ENCODE measurements at regions not wholly inside any gene's neighbourhood (a gene's known extent, or its start where the extent isn't known, plus 50 kb on each side); places are given as distances from the start of the nearest gene placed in this dataset.

- TF ChIP-seq, protein P1, sequence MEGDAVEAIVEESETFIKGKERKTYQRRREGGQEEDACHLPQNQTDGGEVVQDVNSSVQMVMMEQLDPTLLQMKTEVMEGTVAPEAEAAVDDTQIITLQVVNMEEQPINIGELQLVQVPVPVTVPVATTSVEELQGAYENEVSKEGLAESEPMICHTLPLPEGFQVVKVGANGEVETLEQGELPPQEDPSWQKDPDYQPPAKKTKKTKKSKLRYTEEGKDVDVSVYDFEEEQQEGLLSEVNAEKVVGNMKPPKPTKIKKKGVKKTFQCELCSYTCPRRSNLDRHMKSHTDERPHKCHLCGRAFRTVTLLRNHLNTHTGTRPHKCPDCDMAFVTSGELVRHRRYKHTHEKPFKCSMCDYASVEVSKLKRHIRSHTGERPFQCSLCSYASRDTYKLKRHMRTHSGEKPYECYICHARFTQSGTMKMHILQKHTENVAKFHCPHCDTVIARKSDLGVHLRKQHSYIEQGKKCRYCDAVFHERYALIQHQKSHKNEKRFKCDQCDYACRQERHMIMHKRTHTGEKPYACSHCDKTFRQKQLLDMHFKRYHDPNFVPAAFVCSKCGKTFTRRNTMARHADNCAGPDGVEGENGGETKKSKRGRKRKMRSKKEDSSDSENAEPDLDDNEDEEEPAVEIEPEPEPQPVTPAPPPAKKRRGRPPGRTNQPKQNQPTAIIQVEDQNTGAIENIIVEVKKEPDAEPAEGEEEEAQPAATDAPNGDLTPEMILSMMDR (IDR thresholded peaks at IDR 0.05), result no peak
- TF ChIP-seq EZH2 (IDR thresholded peaks at IDR 0.05; ENCODE audit: borderline replicate concordance, insufficient read depth, low read depth, low read length, poor library complexity, severe bottlenecking), result no peak
Observed at GRCh38 chr5:153236319-153236718, 254.2 kb upstream of the GRIA1 start.
